ENCODE measurements at regions not wholly inside any gene's neighbourhood (a gene's known extent, or its start where the extent isn't known, plus 50 kb on each side); places are given as distances from the start of the nearest gene placed in this dataset.
A peak's percentile ranks its signal among the peaks of the same experiment; 100 is the strongest.

DNA sequence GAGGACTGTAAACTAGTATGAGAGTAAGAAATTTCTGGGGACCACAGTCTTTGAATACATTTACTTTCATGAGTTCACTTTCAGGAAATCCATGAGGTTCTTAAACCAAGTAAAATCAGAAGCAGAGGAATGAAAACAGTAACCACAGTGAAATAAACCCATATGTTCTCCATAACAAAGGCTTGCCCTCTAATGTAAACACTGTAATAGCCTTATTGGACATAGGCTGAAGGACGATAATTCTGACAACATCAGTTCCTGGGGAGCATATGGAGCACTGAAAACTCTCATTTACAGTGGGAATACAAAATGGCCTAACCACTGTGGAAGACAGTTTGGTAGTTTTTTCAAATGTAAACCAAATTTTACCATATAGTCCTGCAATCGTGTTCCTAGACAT, 965.8 kb downstream of the NSUN3 start:
- no peak for DNase-seq

DNA sequence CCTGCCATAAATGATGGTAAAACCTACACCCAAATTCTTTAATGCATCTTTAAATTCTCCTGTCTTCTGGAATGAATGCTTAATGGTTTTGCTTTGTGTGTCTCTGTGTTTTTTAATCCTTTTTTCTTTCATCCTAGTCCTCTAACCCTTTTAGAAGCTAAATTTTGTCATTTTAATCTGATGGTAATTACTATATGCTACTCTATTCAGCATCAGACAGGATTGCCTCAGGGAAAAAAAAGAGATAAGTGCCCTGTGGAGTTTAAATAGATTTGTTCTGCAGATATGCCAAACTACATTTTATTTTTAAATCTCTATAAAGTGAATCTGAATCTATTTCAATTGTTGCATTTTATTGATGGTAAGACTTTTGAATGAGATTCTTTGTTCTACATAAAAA, 966.8 kb downstream of the NSUN3 start:
- no peak for DNase-seq

DNA sequence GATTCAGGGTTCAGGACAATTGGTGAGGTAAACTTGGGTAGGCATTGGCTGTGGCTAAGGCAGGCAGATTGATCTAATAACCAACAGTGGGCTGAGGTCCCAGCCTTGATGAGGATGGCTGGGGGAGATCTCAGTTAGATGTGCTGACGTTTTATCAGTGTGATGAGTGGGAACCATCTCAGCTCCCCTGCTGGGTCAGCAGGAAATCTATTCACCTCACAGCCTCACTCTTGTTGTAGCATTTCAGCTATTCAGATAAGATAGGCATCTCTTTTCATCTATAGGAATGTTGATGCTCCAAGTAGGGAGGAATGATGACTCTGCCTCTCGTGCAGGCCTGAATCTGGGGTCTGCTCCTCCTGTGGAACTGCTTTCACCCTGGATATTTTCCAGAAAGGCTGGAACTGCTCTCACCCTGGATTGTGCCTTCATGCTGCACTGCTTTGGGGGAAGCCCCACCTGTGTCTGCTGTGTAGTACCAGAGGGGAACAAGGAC, 973.7 kb downstream of the NSUN3 start:
- no peak for DNase-seq

DNA sequence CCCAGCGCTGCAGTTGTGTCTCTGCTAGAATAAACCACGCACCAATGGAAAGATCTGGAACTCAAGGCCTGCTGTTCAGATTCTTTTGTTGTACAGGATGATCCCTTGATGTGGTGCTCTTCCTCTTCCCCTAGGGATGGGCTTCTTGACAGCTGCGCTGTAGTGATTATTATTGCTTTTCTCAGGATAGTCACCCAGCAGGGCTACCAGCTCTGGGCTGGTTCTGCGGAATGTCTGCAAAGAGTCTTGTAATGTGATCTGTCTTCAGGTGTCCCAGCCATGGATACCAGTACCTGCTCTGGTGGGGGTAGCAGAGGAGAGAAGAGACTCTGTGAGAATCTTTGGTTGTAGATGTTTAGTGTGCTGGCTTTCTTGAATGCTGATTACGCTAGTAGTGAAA, 974.2 kb downstream of the NSUN3 start:
- no peak for DNase-seq

DNA sequence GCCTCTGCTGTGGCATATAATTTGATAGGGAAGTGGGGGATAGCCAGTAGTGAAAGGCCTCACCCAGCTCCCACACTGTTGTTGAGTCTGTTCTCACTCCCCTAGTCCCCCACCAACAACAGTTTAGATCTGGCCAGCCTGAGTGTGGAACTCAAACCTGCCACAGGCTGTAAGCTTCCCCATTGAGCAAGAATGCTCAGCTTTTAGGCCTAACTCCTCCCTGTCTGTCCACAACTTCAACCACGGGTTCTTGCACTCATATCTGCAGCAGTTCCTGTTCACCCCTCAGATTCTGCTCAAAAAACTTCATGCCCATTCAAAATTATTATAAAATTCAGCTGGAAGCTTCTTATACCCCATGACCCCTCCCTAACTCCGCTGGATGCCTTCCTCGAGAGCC, 975.1 kb downstream of the NSUN3 start:
- DNase-seq, result no peak

DNA sequence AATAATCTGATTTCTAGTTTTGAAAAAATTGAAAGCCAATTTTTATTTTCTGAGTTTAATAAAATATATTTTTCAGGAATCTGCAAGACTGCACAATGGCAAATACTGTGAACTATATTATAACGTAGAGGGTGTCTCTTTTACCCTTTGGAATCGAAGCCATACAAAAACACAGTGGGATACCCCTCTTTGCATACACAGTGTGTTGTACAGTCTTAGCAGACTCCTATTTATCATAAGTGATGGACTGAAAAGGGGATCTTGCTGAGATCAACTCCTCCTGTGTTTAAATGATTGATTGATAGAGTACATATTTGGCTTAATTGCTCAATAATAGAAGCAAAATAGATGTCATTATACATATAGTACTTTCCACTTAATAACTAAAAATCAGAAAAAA, 981.2 kb downstream of the NSUN3 start:
- DNase-seq, result no peak

DNA sequence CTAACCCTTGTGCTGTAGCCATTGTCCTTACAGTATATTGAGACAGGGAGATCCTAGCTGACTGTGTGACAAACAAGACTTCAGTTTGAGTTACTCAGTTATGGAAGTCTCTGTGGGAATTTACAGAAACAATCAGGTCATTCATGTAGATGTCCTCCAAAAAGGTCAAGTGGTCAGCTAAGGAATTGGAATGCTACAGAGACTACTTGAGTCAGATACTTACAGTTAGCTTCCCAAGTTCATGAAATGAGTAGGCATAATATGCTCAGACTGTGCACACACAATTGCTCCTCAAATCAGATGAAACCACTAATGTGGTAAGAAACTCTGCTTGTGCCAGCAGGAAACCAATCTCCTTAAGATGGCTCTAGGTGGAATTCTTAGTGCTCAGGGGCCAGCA, 985.7 kb downstream of the NSUN3 start:
- no peak for DNase-seq

DNA sequence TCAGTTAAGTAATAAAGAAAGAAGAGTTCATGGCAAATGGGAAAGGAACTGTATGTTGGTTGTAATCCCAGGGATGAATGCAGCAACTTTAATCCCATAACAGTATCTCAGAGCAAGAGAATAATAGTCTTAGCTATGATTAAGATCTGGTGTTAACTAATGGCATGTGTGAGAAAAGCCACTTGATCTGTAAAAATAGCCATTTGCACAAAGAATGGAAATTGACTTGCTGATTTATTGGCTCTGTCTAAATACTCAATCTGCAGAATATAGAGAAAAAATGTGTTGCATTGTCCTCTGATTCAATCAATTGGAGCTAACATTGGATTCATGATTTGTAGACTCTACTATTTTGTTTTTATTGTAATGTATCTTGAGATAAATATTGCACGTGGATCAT, 987.0 kb downstream of the NSUN3 start:
- no peak for DNase-seq

DNA sequence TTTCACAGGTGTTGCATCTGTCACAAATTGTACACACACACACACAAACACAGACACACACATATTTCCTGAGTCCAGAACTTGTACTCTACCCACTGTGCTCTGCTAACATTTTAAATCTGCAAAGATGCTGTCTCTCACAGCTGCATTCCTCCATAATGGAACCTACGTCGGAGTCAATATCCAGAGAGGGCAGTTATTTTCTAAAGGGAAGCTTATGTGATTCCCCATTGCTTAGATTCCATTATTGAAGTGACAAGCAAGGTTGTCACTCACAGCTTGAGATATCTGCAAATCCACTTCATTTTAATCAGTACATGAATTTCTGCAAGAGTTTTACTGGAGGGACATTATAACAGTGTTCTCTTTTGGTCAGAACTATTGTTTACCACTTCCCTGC, 992.4 kb downstream of the NSUN3 start:
- no peak for DNase-seq

DNA sequence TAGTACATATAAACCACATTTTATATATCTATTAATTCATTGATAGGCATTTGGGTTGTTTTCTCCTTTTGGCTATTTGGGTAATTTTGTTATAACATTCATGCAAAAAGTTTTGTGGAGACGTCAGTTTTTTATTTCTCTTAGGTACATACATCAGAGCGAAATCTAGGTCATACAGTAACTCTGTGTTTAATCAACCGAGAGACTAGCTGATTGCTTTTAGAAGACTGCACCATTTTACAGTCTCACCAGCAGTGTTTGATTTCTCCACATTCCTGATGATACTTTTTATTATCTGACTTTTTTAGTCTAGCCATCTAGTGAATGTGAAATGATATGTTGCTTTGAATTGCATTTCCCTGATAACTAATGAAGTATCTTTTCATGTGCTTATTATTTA, 1019.3 kb downstream of the NSUN3 start:
- DNase-seq, result no peak

DNA sequence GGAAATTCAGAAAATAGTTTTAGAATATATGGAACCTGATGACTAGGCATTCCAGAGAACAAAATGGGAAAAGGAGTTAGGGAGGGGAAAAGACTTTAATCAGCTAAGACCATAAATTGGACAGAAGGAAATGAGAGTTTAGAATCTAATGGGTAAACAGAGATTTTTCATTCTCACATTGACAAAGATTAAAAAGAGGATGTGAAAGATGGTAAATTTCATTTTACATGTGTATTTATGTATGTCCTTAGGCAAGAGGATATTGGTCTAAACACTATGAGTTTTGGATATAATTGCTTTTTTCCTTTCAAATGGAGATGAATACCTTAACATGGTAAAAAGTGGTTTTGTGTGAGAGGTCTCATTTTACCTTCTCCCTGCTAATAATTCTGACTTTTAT, 1021.9 kb downstream of the NSUN3 start:
- DNase-seq, result no peak

DNA sequence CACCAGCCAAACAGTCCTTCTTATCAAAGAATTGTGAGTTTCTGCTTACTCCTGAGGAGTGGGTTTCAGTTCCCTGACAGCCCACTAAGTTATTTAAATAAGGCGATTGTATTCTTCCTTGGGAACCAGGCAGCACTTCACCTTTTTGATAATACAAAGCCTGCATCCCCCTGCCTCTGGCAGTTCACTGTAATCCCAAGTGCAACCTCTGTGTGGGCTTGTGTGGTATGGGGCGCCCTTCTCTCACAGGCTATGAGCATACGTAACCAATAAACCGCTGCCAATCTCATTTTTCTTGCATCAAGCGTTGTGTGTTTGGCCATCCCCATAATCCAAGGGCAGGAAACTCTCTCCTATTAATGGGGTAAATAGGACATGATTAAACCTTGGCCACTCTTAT, 1025.6 kb downstream of the NSUN3 start:
- DNase-seq, result no peak

DNA sequence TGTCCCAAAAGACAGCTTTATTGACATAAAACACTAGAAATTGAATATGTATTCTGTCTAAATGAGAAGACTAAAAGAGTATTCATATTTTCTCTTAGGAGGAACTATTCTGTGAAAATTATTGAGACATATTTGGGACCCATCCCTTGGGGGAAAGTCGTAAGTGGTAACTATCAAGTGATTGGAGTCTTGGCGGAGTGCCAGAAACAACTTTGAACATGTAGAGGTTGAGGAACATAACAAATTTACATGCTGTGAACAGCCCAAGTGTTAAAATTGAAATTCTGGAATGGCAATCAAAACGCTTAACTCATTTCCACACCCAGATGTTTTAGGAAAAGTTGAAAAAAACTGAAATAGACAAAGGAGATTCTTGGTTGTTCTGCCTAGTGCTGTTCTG, 1034.6 kb downstream of the NSUN3 start:
- no peak for DNase-seq

DNA sequence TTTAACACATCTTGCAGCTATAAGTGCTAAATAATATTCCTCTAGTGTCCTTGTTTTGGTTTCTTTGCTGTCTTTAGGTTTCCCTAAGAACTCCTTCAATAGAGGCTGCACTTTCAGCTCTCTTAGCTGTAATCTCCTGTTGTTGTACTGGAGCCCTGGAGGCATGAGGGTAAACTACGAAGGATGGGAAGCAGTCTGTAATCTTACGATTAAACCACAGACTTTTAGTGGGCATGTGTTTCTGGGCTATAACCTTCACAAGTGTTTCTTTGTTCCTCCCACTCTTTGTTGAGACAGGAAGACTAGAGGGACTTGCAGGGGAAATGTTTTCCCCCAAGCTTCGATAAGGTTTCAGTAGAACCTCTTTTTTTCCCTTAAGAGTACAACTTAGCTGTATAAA, 1058.1 kb downstream of the NSUN3 start:
- no peak for DNase-seq

DNA sequence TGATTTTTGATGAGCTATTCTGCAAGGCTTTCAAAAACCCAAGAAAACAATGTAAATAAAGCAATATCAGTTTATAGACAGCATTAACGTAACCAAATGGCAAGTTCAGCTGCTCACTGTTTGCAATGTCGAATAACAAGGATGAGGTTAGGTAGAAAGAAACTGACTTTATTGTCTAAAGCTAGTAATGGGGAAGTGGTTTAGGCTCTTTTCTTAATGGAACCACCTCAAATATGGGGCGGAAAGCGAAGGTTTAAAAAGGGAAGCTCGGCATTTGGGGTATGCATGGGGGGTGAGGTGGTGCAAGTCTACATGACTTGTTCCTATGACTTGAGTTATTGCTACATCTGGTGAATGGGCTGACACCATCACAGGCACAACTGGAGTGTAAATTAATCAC, 1060.2 kb downstream of the NSUN3 start:
- no peak for DNase-seq

DNA sequence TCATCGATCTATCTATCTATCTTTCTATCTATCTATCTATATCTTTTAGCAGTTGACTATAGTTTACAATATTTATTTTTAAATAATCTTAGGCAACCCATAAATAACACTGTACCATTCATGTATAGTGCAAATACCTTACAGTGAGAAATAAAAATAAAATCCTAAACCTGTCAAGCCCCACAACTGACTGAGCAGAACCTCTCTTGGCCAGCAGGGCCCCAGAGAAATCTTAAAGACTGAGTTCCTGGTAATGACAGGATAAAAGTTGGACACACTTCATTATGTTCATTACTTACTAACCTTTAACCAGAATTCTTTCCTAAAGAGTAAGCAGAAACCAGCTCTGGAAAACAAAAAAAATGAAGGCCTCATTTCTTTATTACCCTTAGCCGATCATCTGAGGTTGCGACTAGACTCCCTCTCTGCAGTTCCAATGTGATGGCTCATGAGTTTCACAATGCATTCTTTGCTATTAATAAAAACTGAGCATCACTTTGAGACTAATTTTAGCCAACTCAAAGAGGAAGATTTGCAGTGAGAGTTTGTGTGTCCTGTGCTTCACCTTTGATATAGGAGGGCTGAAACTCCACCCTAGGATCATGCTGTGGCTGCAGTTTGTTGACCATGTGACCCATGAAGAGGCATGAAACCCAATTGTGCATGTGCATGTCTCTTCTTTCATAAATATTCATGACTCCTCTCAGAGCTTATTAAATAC, 1072.0 kb downstream of the NSUN3 start:
- peak; percentile 18 for DNase-seq

DNA sequence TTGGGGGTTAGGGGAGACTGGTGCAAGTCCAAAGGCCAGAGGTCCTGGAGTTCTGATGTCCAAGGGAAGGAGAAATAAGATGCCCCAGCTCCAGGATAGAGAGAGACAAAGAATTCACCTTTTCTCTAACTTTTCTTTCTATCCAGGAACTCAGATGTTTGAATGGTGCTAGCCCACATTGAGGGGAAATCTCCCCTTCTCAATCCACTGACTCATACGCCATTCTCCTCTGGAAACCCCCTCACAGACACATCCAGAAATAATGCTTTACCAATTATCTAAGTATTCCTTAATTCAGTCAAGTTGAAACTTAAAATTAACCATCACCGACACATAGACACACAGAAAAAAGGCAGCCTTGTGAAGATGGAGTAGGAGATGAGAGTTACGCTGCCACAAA, 1085.2 kb downstream of the NSUN3 start:
- no peak for DNase-seq

DNA sequence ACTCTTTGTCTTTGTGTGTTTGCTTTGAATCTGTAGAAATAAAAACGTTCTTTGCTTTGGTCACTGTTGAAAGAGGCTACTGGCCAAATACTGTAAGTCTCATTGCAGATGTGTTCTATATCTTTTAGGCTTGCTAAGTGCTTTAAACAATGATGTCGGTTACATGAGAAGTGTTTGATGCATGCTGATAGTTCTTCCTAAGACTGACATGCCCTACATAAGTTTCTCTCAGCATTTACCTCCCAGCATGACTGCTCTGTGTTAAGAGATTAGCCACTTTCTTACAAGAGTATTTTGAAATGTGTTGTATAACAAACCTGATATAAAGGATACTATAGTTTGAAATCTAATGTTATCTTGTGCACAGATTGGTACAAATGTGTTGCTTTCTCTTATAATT, 1088.7 kb downstream of the NSUN3 start:
- DNase-seq, result no peak

DNA sequence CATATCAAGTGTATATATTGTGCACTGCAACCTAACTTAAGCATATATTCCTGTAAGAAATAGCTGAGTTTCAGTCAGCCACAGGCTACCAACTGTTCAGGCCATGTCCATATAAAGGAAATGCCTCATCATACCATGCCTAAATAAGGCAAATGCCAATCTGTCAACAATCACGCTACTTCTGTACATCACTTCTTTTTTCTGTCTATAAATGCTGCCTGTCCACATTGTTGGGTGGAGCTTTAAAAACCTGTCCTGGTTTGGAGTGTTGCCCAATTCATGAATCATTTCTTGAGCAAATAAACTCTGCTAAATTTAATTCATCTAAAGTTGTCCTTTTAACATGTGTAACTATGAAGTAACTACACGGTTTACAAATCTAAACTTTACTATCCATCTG, 1091.9 kb downstream of the NSUN3 start:
- DNase-seq, result peak; percentile 63

DNA sequence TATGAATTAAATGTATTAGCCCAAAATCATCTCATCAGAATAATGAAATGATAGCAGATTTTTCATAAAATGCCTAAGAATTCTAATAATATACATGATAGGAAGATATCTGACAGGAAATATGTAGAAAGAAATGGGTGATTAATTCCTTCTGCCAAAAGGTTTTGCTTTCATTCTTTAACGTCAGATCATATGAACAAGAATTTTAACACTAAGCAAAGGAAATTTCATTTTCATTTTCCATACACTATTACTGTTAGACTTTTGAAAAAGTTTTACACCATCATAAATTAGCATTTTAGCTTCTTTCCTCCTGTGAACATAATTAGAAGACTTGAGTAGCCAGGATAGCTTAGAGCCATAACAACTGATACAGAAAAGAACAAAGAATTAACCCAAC, 1099.9 kb downstream of the NSUN3 start:
- no peak for DNase-seq

DNA sequence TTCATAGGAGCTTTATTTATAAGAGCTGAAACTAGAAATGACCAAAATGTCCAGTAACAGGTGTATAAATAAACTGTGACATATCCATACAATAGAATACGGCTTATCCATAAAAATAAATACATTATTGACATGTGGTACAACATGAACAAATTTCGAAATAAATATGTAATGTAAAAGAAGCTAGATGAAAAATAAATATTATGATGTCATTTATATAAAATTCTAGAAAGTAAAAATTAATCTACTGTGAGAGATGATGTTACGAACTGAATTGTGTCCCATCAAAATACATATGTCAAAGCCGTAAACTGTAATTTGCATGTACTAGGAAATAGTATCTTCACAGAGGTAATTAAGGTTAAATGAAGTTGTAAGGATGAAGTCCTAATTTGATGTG, 1104.9 kb downstream of the NSUN3 start:
- no peak for DNase-seq

DNA sequence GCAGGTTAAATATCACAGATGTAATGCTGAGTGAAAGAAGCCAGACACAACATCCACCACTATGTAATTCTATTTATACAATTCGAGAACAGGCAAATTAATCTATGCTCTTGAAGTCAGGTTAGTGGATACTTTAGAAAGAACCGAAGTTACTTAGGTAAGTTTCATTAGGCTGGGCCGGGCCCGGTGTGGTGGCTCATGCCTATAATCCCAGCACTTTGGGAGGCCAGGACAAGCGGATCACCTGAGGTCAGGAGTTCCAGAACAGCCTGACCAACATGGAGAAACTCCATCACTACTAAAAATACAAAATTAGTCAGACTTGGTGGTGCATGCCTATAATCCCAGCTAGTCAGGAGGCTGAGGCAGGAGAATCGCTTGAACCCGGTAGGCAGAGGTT, 1105.7 kb downstream of the NSUN3 start:
- DNase-seq, result no peak

DNA sequence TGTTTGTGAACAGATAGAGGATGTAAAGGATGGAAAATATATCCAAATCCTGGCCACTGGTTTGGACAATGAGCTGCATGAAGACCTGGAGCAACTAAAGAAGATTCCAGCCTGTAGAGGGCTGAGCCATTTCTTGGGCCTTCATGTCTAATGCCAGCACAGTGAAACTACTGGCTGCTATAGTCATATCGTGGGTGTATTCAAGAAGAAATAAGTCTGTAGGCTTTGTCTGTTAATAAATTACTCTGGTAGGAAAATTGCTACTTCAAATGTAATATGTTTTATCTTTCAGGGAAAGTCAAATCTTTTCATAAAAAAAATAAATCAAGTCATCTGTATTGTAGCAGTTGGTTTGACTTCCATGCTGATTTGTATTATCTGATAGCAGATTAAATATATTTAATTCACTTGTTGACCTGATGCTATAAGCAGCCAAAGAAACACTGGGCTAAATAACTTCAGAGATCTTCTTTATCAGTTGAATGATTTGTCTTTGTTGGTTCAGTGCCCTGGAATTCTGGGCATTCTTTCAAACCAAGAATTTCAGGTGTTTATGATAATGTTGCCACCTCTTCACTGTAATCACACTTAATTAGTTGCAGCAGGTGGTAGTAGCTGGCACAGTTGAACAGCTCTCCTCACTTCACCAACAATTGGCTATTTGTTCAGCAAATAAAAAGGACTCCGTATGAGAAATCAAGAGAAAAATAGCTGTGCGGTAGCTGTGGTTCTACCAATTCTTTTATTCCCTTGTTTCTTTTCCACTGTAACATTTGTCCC, 1109.5 kb downstream of the NSUN3 start:
- DNase-seq, result no peak

DNA sequence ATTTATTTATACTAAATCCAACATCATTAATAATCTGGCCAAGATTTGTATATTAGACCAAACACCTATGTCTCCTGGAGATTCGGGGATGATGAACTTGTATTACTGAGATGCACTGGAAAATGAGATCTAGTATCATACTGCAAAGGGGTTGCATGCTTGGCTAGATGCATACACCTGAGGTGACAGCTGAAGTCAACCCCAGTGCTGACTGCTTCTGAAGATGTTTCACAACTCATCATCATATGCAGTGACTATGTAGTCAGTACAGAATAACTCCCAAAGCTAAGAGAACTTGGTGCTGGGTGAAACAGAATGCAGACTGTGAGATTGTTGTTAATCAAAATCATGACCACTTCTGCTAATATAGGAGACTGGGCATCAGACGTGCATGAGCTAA, 1114.2 kb downstream of the NSUN3 start:
- DNase-seq, result no peak

All from fibroblast of skin of back (primary cell).